H9 (cell line): ENCODE measurements at regions not wholly inside any gene's neighbourhood (a gene's known extent, or its start where the extent isn't known, plus 50 kb on each side); places are given as distances from the start of the nearest gene placed in this dataset.

Experiments
- DNase-seq: peaks from one replicate; pipeline ENCODE4 v3.0.0-alpha.2; 2017
- H2AFZ ChIP-seq: one replicate; pipeline ENCODE4 v1.6.1; 2013; ENCODE audit warnings: mild to moderate bottlenecking, low read length, control low read depth, moderate library complexity
- H2AK5ac ChIP-seq: 2 replicates; pipeline ENCODE4 v1.6.1; 2013; ENCODE audit warnings: low read length, control low read depth, mixed read lengths; ENCODE audit not compliant: insufficient read length
- H2BK120ac ChIP-seq: one replicate; pipeline ENCODE4 v1.6.1; 2013; ENCODE audit warnings: low read depth, mild to moderate bottlenecking, low read length, control low read depth, inconsistent platforms; ENCODE audit not compliant: poor library complexity, severe bottlenecking
- H2BK12ac ChIP-seq: 2 replicates; pipeline ENCODE4 v1.6.1; 2013; ENCODE audit warnings: low read length, control low read depth, mixed read lengths, low read depth; ENCODE audit not compliant: insufficient read length
- H2BK15ac ChIP-seq: 2 replicates; pipeline ENCODE4 v1.6.1; 2013; ENCODE audit warnings: low read depth, low read length, control low read depth
- H2BK20ac ChIP-seq: one replicate; pipeline ENCODE4 v1.6.1; 2013; ENCODE audit warnings: low read depth, mild to moderate bottlenecking, low read length, control low read depth, inconsistent platforms; ENCODE audit not compliant: poor library complexity, severe bottlenecking
- H2BK5ac ChIP-seq: 2 replicates; pipeline ENCODE4 v1.6.1; 2013; ENCODE audit warnings: low read length, control low read depth, mixed read lengths; ENCODE audit not compliant: insufficient read length
- H3K14ac ChIP-seq: 2 replicates; pipeline ENCODE4 v1.6.1; 2013; ENCODE audit warnings: low read length, control low read depth; ENCODE audit not compliant: insufficient read depth
- H3K18ac ChIP-seq: 2 replicates; pipeline ENCODE4 v1.6.1; 2013; ENCODE audit warnings: low read depth, mild to moderate bottlenecking, mixed read lengths, low read length, control low read depth; ENCODE audit not compliant: insufficient read length
- H3K23ac ChIP-seq: 2 replicates; pipeline ENCODE4 v1.6.1; 2013; ENCODE audit warnings: low read length, control low read depth, mixed read lengths, low read depth; ENCODE audit not compliant: insufficient read length
- H3K23me2 ChIP-seq: 2 replicates; pipeline ENCODE4 v1.6.1; 2013; ENCODE audit warnings: low read depth, mild to moderate bottlenecking, mixed read lengths, low read length, control low read depth; ENCODE audit not compliant: insufficient read length, poor library complexity, severe bottlenecking
- H3K27ac ChIP-seq: 2 replicates; pipeline ENCODE4 v1.5.1; 2013; ENCODE audit warnings: low read length, control low read depth, mixed read lengths, low read depth; ENCODE audit not compliant: insufficient read length
- H3K27me3 ChIP-seq: 2 replicates; pipeline ENCODE4 v1.6.1; 2013; ENCODE audit warnings: low read length, control low read depth, inconsistent platforms; ENCODE audit not compliant: insufficient read depth
- H3K4ac ChIP-seq: 2 replicates; pipeline ENCODE4 v1.6.1; 2013; ENCODE audit warnings: low read depth, mild to moderate bottlenecking, control low read depth, inconsistent platforms, low read length, moderate library complexity
- H3K4me1 ChIP-seq: 2 replicates; pipeline ENCODE4 v1.6.1; 2013; ENCODE audit warnings: low read length, control low read depth, inconsistent platforms; ENCODE audit not compliant: insufficient read depth
- H3K4me2 ChIP-seq: 2 replicates; pipeline ENCODE4 v1.6.1; 2013; ENCODE audit warnings: low read length, control low read depth, mixed read lengths; ENCODE audit not compliant: insufficient read length, insufficient read depth
- H3K56ac ChIP-seq: 2 replicates; pipeline ENCODE4 v1.6.1; 2013; ENCODE audit warnings: low read depth, mild to moderate bottlenecking, mixed read lengths, low read length, control low read depth; ENCODE audit not compliant: insufficient read length
- H3K79me1 ChIP-seq: 2 replicates; pipeline ENCODE4 v1.6.1; 2013; ENCODE audit warnings: low read depth, mild to moderate bottlenecking, moderate library complexity, low read length, control low read depth, inconsistent platforms; ENCODE audit not compliant: insufficient read depth, poor library complexity, severe bottlenecking
- H3K79me2 ChIP-seq: 2 replicates; pipeline ENCODE4 v1.6.1; 2013; ENCODE audit warnings: low read length, control low read depth, inconsistent platforms; ENCODE audit not compliant: insufficient read depth
- H3K9ac ChIP-seq: 2 replicates; pipeline ENCODE4 v1.6.1; 2013; ENCODE audit warnings: low read length, control low read depth, mixed read lengths; ENCODE audit not compliant: insufficient read length; ENCODE audit errors: extremely low read depth
- H3K9me3 ChIP-seq: one replicate; pipeline ENCODE4 v1.6.1; 2013; ENCODE audit warnings: low read depth, low read length, inconsistent platforms; ENCODE audit not compliant: control insufficient read depth
- H3T11ph ChIP-seq: one replicate; pipeline ENCODE4 v1.6.1; 2013; ENCODE audit warnings: mild to moderate bottlenecking, low read length, control low read depth, inconsistent platforms
- H4K20me1 ChIP-seq: one replicate; pipeline ENCODE4 v1.6.1; 2013; ENCODE audit not compliant: control insufficient read depth, insufficient read length, insufficient read depth
- H4K5ac ChIP-seq: 2 replicates; pipeline ENCODE4 v1.6.1; 2013; ENCODE audit warnings: low read depth, mild to moderate bottlenecking, mixed read lengths, low read length, control low read depth; ENCODE audit not compliant: insufficient read length
- H4K8ac ChIP-seq: replicated peaks from 2 replicates; pipeline ENCODE4 v1.6.1; 2013; ENCODE audit warnings: low read length, control low read depth, mixed read lengths, low read depth; ENCODE audit not compliant: insufficient read length
- H4K91ac ChIP-seq: 2 replicates; pipeline ENCODE4 v1.6.1; 2013; ENCODE audit warnings: low read depth, mild to moderate bottlenecking, moderate library complexity, mixed read lengths, low read length, control low read depth; ENCODE audit not compliant: insufficient read length
- H3K27ac Mint-ChIP-seq, 3 experiments: 2 replicates in 2 of 3; 3 replicates in 1 of 3; pipeline ENCODE4 v1.8.0; 2020 to 2021; ENCODE audit warnings: mixed read lengths in 3 of 3, mild to moderate bottlenecking in 1 of 3, moderate library complexity in 1 of 3
- H3K27me3 Mint-ChIP-seq: 2 replicates; pipeline ENCODE4 v1.8.0; 2021; ENCODE audit warnings: low read depth, mild to moderate bottlenecking, moderate library complexity, mixed read lengths
- H3K36me3 Mint-ChIP-seq, 3 experiments: 2 replicates in 2 of 3; 3 replicates in 1 of 3; pipeline ENCODE4 v1.8.0; 2020 to 2021; ENCODE audit warnings: low read depth in 3 of 3, mixed read lengths in 3 of 3; ENCODE audit not compliant: insufficient read depth in 1 of 3
- H3K4me1 Mint-ChIP-seq, 2 experiments: 2 replicates each; pipeline ENCODE4 v1.8.0; 2020; ENCODE audit warnings: mixed read lengths in 2 of 2
- H3K4me3 Mint-ChIP-seq, 2 experiments: 2 replicates in 1 of 2; 3 replicates in 1 of 2; pipeline ENCODE4 v1.8.0; 2020 to 2021; ENCODE audit warnings: mild to moderate bottlenecking in 2 of 2, mixed read lengths in 2 of 2, moderate library complexity in 1 of 2
- H3K9me3 Mint-ChIP-seq, 2 experiments: 2 replicates in 1 of 2; 3 replicates in 1 of 2; pipeline ENCODE4 v1.8.0; 2020; ENCODE audit warnings: mild to moderate bottlenecking in 2 of 2, mixed read lengths in 2 of 2, moderate library complexity in 1 of 2
- WGBS: extraction: QIAGEN DNeasy Blood & Tissue Kit; methylation state at CpG from one replicate; pipeline ENCODE4 v1.1.7; 2013; ENCODE audit warnings: missing lambda C conversion rate, low lambda C conversion rate, mixed read lengths; ENCODE audit not compliant: insufficient read length; ENCODE audit errors: extremely low coverage; 5-methylcytosine and 5-hydroxymethylcytosine counted together
- TF ChIP-seq, protein P1 (sequence below): fragments of 200-600 bp; sonication (generic); conservative IDR thresholded peaks from 3 replicates; pipeline ENCODE4 v1.8.0; 2021; ENCODE audit warnings: antibody characterized with exemption, mild to moderate bottlenecking

DNA sequence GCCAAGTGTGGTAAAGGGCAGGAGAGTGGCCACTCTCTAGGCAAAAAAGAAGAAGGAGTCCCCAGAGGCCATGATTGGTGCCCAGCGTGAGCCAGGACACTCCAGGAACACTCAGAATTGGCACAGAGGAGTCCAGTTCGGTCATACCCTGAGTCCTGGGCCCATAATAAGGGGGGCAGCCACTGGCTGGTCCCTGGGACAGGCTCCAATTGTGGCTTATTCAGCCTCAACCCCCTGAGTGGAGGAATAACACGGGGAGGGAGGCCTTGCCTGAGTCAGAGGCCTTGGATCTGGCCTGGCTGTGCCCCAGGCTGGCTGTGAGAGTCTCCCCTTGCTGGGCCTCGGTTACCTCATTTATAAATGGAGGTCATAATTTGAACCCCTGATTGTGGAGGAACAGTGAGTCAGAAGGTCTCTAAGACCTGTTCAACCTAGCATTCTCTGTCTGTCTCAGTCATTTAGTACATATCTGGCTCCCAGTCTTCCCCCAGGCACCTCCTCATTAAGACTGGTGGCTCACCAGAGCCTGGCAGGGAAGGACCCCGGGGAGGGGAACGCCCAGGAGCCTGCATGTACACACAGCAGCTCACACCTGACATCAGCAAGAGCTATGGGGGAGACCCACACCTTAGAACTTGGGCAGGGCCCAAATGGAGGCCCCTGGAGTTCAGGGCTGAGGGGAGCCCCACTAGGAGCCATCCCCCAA is 95.9 kb upstream of the ATP2B2 start:
- Histone ChIP-seq H4K5ac (no peak overlapping the region), H4K8ac (no peak overlapping the region), H2BK20ac (no peak overlapping the region), H2AK5ac (no peak overlapping the region), H2BK15ac (no peak overlapping the region), H3K14ac (peak overlapping the region; percentile 8; the same call in 1 of the 2 replicates), H3T11ph (no peak overlapping the region), H3K27ac (no peak overlapping the region), H2BK12ac (no peak overlapping the region), H3K56ac (no peak overlapping the region), H3K27me3 (no peaks in the 10 kb centered on the region), H3K23me2 (no peaks in the 10 kb centered on the region), H3K4me2 (no peak overlapping the region), H3K4ac (no peak overlapping the region), H3K23ac (no peak overlapping the region), H3K4me1 (no peaks in the 10 kb centered on the region), H3K79me1 (no peaks in the 10 kb centered on the region), H2AFZ (no peak overlapping the region), H3K18ac (no peak overlapping the region), H4K91ac (no peak overlapping the region), H3K9me3 (no peaks in the 10 kb centered on the region), H2BK120ac (no peak overlapping the region), H4K20me1 (no peaks in the 10 kb centered on the region), H3K79me2 (no peaks in the 10 kb centered on the region), H2BK5ac (no peak overlapping the region), H3K9ac (no peak overlapping the region)
- H3K27ac Mint-ChIP-seq = peak overlapping the region in 1 of 3 experiments; percentile 61; a peak in 1 of 7 replicates
- no CpG with 5 or more reads among the region's 6 CpGs for WGBS
- no peak for DNase-seq
- no peaks in the 10 kb centered on the region for H3K9me3 Mint-ChIP-seq
- peaks cover 4% of the 10 kb centered on the region for H3K27me3 Mint-ChIP-seq
- H3K36me3 Mint-ChIP-seq = no peaks in the 10 kb centered on the region
- H3K4me1 Mint-ChIP-seq = peaks cover 8 to 16% of the 10 kb centered on the region in 2 experiments
- no peak overlapping the region for H3K4me3 Mint-ChIP-seq
- TF ChIP-seq, protein P1, sequence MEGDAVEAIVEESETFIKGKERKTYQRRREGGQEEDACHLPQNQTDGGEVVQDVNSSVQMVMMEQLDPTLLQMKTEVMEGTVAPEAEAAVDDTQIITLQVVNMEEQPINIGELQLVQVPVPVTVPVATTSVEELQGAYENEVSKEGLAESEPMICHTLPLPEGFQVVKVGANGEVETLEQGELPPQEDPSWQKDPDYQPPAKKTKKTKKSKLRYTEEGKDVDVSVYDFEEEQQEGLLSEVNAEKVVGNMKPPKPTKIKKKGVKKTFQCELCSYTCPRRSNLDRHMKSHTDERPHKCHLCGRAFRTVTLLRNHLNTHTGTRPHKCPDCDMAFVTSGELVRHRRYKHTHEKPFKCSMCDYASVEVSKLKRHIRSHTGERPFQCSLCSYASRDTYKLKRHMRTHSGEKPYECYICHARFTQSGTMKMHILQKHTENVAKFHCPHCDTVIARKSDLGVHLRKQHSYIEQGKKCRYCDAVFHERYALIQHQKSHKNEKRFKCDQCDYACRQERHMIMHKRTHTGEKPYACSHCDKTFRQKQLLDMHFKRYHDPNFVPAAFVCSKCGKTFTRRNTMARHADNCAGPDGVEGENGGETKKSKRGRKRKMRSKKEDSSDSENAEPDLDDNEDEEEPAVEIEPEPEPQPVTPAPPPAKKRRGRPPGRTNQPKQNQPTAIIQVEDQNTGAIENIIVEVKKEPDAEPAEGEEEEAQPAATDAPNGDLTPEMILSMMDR = no peak
